ENCODE measurements at regions not wholly inside any gene's neighbourhood (a gene's known extent, or its start where the extent isn't known, plus 50 kb on each side); places are given as distances from the start of the nearest gene placed in this dataset.

GRCh38 chr18:56490942-56491341 lies 147.4 kb downstream of the TXNL1 start:
- no peaks in the 10 kb centered on the region for H3K9me2 ChIP-seq (replicated peaks; ENCODE audit: insufficient read depth, low read length)
- H3K4me2 ChIP-seq (ENCODE audit: low read depth, low read length), result no peak overlapping the region
- no peaks in the 10 kb centered on the region for H3K9me3 ChIP-seq (replicated peaks; ENCODE audit: insufficient read depth, low read length)
- H4K20me1 ChIP-seq (ENCODE audit: insufficient read depth, low read length), result no peaks in the 10 kb centered on the region
- H3K27me3 ChIP-seq (replicated peaks; ENCODE audit: insufficient read depth, low read length), result no peaks in the 10 kb centered on the region
- no peak overlapping the region for H3K4me3 ChIP-seq (ENCODE audit: low read length)
- no peaks in the 10 kb centered on the region for H3K79me2 ChIP-seq (ENCODE audit: low read length)
- no peak overlapping the region for H2AFZ ChIP-seq (ENCODE audit: low read length)
- no peaks in the 10 kb centered on the region for H3K4me1 ChIP-seq (ENCODE audit: low read length)
- H3K9ac ChIP-seq (ENCODE audit: low read length), result no peak overlapping the region
- no peak overlapping the region for H3K27ac ChIP-seq (ENCODE audit: low read length)
- no peak for TF ChIP-seq CTCF (IDR thresholded peaks at IDR 0.05; ENCODE audit: low read length)
- no peak for TF ChIP-seq EZH2phosphoT487 (IDR thresholded peaks at IDR 0.05; ENCODE audit: low read length)
- no peak for TF ChIP-seq EZH2 (optimal IDR thresholded peaks at IDR 0.05; ENCODE audit: low read depth, low read length)
- H3F3A ChIP-seq (ENCODE audit: insufficient read depth, low read length), result no peaks in the 10 kb centered on the region
- no peak for DNase-seq
- no peaks in the 10 kb centered on the region for H3K36me3 ChIP-seq (replicated peaks; ENCODE audit: insufficient read depth, low read length)

- Histone ChIP-seq H2AFZ (ENCODE audit: low read length) (no peak overlapping the region), H3K4me1 (ENCODE audit: low read length) (no peaks in the 10 kb centered on the region), H3K36me3 (replicated peaks; ENCODE audit: insufficient read depth, low read length) (no peaks in the 10 kb centered on the region), H3F3A (ENCODE audit: insufficient read depth, low read length) (no peaks in the 10 kb centered on the region), H3K4me3 (ENCODE audit: low read length) (no peak overlapping the region), H4K20me1 (ENCODE audit: insufficient read depth, low read length) (no peaks in the 10 kb centered on the region), H3K27me3 (replicated peaks; ENCODE audit: insufficient read depth, low read length) (no peaks in the 10 kb centered on the region), H3K9ac (ENCODE audit: low read length) (no peak overlapping the region), H3K4me2 (ENCODE audit: low read depth, low read length) (no peak overlapping the region), H3K9me2 (replicated peaks; ENCODE audit: insufficient read depth, low read length) (no peaks in the 10 kb centered on the region), H3K27ac (ENCODE audit: low read length) (no peak overlapping the region), H3K79me2 (ENCODE audit: low read length) (no peaks in the 10 kb centered on the region), H3K9me3 (replicated peaks; ENCODE audit: insufficient read depth, low read length) (no peaks in the 10 kb centered on the region)
- no peak for DNase-seq
- no peak for TF ChIP-seq EZH2phosphoT487 (IDR thresholded peaks at IDR 0.05; ENCODE audit: low read length)
- no peak for TF ChIP-seq CTCF (IDR thresholded peaks at IDR 0.05; ENCODE audit: low read length)
- no peak for TF ChIP-seq EZH2 (optimal IDR thresholded peaks at IDR 0.05; ENCODE audit: low read depth, low read length)
Measured at GRCh38 chr18:56489893-56490292, 148.5 kb downstream of the TXNL1 start.

GRCh38 chr18:56488739-56489138 lies 149.7 kb downstream of the TXNL1 start:
- no peaks in the 10 kb centered on the region for H3K9me2 ChIP-seq (replicated peaks; ENCODE audit: insufficient read depth, low read length)
- no peak overlapping the region for H3K4me3 ChIP-seq (ENCODE audit: low read length)
- no peak overlapping the region for H3K27ac ChIP-seq (ENCODE audit: low read length)
- TF ChIP-seq EZH2phosphoT487 (IDR thresholded peaks at IDR 0.05; ENCODE audit: low read length), result no peak
- TF ChIP-seq EZH2 (optimal IDR thresholded peaks at IDR 0.05; ENCODE audit: low read depth, low read length), result no peak
- TF ChIP-seq CTCF (IDR thresholded peaks at IDR 0.05; ENCODE audit: low read length), result no peak
- DNase-seq, result no peak
- no peaks in the 10 kb centered on the region for H3K4me1 ChIP-seq (ENCODE audit: low read length)
- H3F3A ChIP-seq (ENCODE audit: insufficient read depth, low read length), result no peaks in the 10 kb centered on the region
- no peaks in the 10 kb centered on the region for H3K9me3 ChIP-seq (replicated peaks; ENCODE audit: insufficient read depth, low read length)
- no peaks in the 10 kb centered on the region for H4K20me1 ChIP-seq (ENCODE audit: insufficient read depth, low read length)
- H3K79me2 ChIP-seq (ENCODE audit: low read length), result no peaks in the 10 kb centered on the region
- no peak overlapping the region for H2AFZ ChIP-seq (ENCODE audit: low read length)
- no peaks in the 10 kb centered on the region for H3K36me3 ChIP-seq (replicated peaks; ENCODE audit: insufficient read depth, low read length)
- H3K4me2 ChIP-seq (ENCODE audit: low read depth, low read length), result no peak overlapping the region
- no peaks in the 10 kb centered on the region for H3K27me3 ChIP-seq (replicated peaks; ENCODE audit: insufficient read depth, low read length)
- H3K9ac ChIP-seq (ENCODE audit: low read length), result no peak overlapping the region

All from MM.1S (cell line).